T-helper 17 cell (primary cell): ENCODE measurements at regions not wholly inside any gene's neighbourhood (a gene's known extent, or its start where the extent isn't known, plus 50 kb on each side); places are given as distances from the start of the nearest gene placed in this dataset.

Experiments
- ATAC-seq: fragments of 150-1000 bp; cut with Tn5 transposase; 2 replicates; pipeline ENCODE4 v1.10.0; 2021; ENCODE audit warnings: mild to moderate bottlenecking, moderate library complexity
- DNase-seq, 3 donors: peaks; one replicate each; pipeline versions ENCODE4 v3.0.0 to v3.0.0-alpha.2; 2020 to 2021
- H3K9me3 ChIP-seq: one replicate; pipeline ENCODE4 v1.7.0; 2013; ENCODE audit warnings: low read length, mild to moderate bottlenecking; ENCODE audit not compliant: control insufficient read depth, poor library complexity, severe bottlenecking
- H3K27ac Mint-ChIP-seq: one replicate; pipeline ENCODE4 v1.8.0; 2022; ENCODE audit warnings: mild to moderate bottlenecking, moderate library complexity, mixed read lengths
- H3K27me3 Mint-ChIP-seq: one replicate; pipeline ENCODE4 v1.8.0; 2022; ENCODE audit warnings: mixed read lengths
- H3K36me3 Mint-ChIP-seq: one replicate; pipeline ENCODE4 v1.8.0; 2022; ENCODE audit warnings: low read depth, mixed read lengths
- H3K4me1 Mint-ChIP-seq: one replicate; pipeline ENCODE4 v1.8.0; 2022; ENCODE audit warnings: mild to moderate bottlenecking, mixed read lengths
- H3K4me3 Mint-ChIP-seq: one replicate; pipeline ENCODE4 v1.8.0; 2022; ENCODE audit warnings: mild to moderate bottlenecking, moderate library complexity, mixed read lengths

DNA sequence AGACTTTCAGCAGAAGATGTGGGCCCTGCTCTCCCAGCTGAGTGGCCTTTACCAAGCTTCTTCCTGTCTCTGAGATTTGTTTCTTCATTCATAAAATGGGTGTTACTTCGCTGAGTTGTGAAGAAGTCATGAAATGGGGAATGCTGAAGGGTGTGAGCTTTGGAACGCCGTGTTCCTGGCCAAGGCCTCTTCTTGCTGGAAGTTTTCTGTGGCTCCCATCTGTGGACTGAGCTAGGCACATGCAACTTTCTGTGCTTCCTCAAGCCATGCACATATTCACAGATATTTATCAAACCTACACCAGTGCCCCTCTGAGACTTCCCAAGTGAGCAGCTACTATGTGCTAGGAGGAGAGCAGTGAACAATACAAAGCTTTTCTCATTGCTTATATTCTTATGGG is 106.3 kb upstream of the JUN start:
- Mint-ChIP-seq H3K27ac (no peak overlapping the region), H3K4me1 (peaks cover 5% of the 10 kb centered on the region), H3K27me3 (no peaks in the 10 kb centered on the region), H3K36me3 (peaks cover 5% of the 10 kb centered on the region), H3K4me3 (no peak overlapping the region)
- DNase-seq (no peak), ATAC-seq (no peak)
- H3K9me3 ChIP-seq: no peaks in the 10 kb centered on the region

- ATAC-seq (no peak), DNase-seq (no peak)
- H3K27me3 Mint-ChIP-seq: no peaks in the 10 kb centered on the region
- H3K36me3 Mint-ChIP-seq: peaks cover 5% of the 10 kb centered on the region
- H3K9me3 ChIP-seq: no peaks in the 10 kb centered on the region
- no peak overlapping the region for H3K4me3 Mint-ChIP-seq
- H3K27ac Mint-ChIP-seq: no peak overlapping the region
- H3K4me1 Mint-ChIP-seq: peaks cover 3% of the 10 kb centered on the region
Measured at GRCh38 chr1:58890609-58891008, 106.8 kb upstream of the JUN start.

DNA sequence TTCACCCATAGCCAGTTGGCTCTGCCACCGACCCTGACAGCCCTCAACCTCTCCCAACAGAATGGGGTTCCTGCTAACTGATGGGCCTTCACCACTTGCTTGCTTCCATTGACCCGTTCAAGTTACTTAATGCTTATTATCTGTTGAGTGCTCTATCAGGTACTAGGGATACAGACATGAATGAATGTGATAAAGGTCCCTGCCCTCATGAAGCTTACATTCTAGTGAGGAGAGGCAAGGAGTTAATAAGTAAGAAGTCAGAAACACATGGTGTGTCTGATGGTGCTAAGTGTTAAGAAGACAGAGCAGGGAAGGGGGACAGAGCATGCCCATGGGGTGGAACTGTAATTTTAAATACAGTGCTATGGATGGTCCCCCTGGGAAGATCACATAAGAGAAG is 107.5 kb upstream of the JUN start:
- no peaks in the 10 kb centered on the region for H3K4me1 Mint-ChIP-seq
- no peak overlapping the region for H3K4me3 Mint-ChIP-seq
- H3K27ac Mint-ChIP-seq: no peak overlapping the region
- ATAC-seq (no peak), DNase-seq (no peak)
- no peaks in the 10 kb centered on the region for H3K27me3 Mint-ChIP-seq
- H3K9me3 ChIP-seq: no peaks in the 10 kb centered on the region
- H3K36me3 Mint-ChIP-seq: peaks cover 5% of the 10 kb centered on the region

- peaks cover 2% of the 10 kb centered on the region for H3K36me3 Mint-ChIP-seq
- no peak overlapping the region for H3K27ac Mint-ChIP-seq
- ATAC-seq: no peak
- no peaks in the 10 kb centered on the region for H3K9me3 ChIP-seq
- no peaks in the 10 kb centered on the region for H3K27me3 Mint-ChIP-seq
- no peak for DNase-seq
- H3K4me1 Mint-ChIP-seq: no peaks in the 10 kb centered on the region
- H3K4me3 Mint-ChIP-seq: no peak overlapping the region
Measured at GRCh38 chr1:58893257-58893869, 109.5 kb upstream of the JUN start.

- peaks cover 2% of the 10 kb centered on the region for H3K36me3 Mint-ChIP-seq
- no peaks in the 10 kb centered on the region for H3K9me3 ChIP-seq
- ATAC-seq (no peak), DNase-seq (no peak)
- no peaks in the 10 kb centered on the region for H3K27me3 Mint-ChIP-seq
- no peak overlapping the region for H3K27ac Mint-ChIP-seq
- no peaks in the 10 kb centered on the region for H3K4me1 Mint-ChIP-seq
- no peak overlapping the region for H3K4me3 Mint-ChIP-seq
Measured at GRCh38 chr1:58895082-58895481, 111.2 kb upstream of the JUN start.

GRCh38 chr1:58895559-58896145 is 111.8 kb upstream of the JUN start:
- no peak overlapping the region for H3K27ac Mint-ChIP-seq

DNA sequence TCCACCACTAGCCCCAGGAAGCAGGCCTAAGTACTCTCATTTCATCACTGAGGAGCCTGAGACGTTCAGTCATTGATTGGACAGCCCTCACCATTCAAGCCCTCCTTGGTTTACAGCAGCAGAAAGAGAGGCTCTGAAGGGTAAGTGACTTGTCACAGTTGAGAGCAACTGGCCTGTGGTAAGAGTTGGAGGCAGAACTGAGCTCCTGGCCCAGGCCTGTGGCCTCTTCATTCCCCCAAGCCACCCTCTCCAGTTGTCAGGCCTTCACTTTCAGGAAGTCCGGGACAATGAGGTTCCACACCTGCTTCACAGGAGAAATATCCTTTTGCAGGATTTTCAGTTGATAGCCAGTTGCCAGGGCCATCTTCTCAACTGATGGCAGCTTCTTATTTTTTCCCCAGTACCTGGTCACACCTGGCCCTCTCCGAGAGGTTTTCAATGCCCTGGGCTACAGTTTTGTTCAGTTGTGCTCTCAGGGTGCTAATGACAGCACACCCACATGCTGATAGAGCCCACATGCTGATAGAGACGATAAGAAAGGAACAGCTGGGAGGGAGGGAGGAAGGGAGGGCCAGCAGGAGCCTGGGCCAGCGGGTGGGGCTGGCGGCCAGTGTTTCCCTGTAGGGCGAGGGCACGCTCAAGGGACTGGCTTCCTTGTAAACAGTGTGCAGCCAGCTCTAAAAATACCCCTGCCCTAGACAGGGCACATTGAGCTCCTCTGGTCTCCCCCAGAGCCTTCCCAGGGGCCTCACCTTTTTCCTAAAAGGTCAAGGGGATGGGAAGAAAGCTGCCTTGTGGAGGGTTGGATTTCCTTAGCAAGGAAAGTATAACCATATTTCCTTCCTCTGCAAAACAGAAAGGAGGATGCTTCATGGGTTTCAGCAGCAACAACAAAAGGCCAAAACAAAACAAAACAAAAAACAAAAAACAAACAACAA is 112.7 kb upstream of the JUN start:
- no peaks in the 10 kb centered on the region for H3K27me3 Mint-ChIP-seq
- ATAC-seq (no peak), DNase-seq (no peak)
- H3K9me3 ChIP-seq: no peaks in the 10 kb centered on the region
- H3K36me3 Mint-ChIP-seq: peaks cover 2% of the 10 kb centered on the region
- H3K4me3 Mint-ChIP-seq: no peak overlapping the region
- no peaks in the 10 kb centered on the region for H3K4me1 Mint-ChIP-seq
- H3K27ac Mint-ChIP-seq: peak overlapping the region; percentile 45

More at GRCh38 chr1:58895559-58896145, 111.8 kb upstream of the JUN start:
- H3K4me1 Mint-ChIP-seq: no peaks in the 10 kb centered on the region
- peaks cover 2% of the 10 kb centered on the region for H3K36me3 Mint-ChIP-seq
- DNase-seq: no peak
- H3K27me3 Mint-ChIP-seq: no peaks in the 10 kb centered on the region
- no peak overlapping the region for H3K4me3 Mint-ChIP-seq
- no peak for ATAC-seq
- H3K9me3 ChIP-seq: no peaks in the 10 kb centered on the region

DNA sequence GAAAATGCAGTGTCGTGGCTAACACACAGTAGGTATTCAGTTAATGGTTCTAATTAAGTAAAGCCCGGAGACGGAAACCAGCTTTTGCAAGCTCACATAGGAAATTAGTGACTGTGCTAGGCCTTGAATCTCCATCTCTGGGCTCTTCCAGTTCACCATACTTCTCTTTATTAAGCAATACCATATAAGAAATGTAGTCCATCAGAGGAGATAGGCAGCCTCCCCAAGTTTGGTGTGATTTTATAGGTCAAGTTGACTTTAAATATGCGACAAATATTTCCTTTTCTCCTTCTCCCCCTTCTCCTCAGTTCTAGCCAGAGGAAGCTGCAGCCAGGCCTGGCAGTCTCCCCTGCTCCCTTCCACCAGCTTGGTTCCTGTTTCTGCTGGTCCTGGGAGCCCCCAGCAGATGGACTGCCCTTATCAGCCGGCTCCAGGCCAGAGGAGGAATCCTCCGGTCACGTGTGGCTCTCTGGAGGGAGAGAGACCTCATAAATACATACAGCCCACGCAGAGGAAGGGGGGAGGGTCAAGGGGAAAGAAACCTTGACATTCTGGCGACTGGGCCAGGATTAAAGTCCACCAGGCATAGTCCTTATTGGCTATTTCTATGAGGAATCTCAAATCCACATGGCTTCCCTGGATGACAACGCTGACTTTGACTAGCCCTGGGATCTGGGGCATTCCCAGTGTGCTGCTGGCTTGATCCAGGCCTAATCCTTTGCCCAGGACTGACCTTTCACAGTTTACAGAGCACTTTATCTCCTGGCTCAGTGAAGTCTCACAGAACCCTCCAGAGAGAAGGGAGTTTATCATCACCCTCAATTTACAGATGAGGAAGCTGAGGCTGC is 115.1 kb upstream of the JUN start:
- H3K4me1 Mint-ChIP-seq: peaks cover under 1% of the 10 kb centered on the region
- no peaks in the 10 kb centered on the region for H3K9me3 ChIP-seq
- DNase-seq (no peak), ATAC-seq (no peak)
- no peak overlapping the region for H3K27ac Mint-ChIP-seq
- no peak overlapping the region for H3K4me3 Mint-ChIP-seq
- no peaks in the 10 kb centered on the region for H3K36me3 Mint-ChIP-seq
- H3K27me3 Mint-ChIP-seq: no peaks in the 10 kb centered on the region

DNA sequence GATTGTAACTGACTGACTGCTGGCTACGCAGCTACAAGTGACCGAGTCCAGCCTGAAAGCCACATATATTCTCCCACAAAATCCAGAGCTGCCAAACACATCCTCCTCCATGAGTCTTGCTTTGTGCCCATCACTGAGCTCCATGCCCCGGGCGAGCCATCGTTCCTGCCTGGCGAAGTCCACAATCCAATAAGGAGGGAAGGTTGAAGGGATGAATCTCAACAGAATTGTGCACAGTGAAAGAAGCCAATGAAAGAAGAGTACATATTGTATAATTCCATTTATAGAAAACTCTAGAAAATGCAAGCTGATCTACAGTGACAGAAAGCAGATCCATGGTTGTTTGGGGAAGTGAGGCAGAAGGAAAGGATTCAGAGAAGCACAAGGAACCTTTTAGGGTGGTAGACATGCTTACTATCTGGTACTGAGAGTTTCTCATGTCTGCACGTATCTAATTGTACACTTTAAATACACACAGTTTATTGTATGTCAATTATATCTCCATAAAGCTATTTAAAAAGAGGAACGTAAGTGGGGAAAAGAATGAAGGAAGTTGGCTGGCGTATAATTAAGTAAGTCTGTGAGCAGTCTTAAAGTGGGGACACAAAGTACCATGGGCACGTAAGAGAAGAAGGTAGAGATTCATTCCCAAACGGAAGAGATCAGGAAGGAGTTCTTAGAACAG is 115.9 kb upstream of the JUN start:
- no peak for ATAC-seq
- H3K4me3 Mint-ChIP-seq: no peak overlapping the region
- no peak for DNase-seq
- no peak overlapping the region for H3K27ac Mint-ChIP-seq
- H3K36me3 Mint-ChIP-seq: no peaks in the 10 kb centered on the region
- H3K9me3 ChIP-seq: no peaks in the 10 kb centered on the region
- peaks cover 4% of the 10 kb centered on the region for H3K4me1 Mint-ChIP-seq
- H3K27me3 Mint-ChIP-seq: no peaks in the 10 kb centered on the region

- Mint-ChIP-seq H3K36me3 (no peaks in the 10 kb centered on the region), H3K27ac (no peak overlapping the region), H3K4me1 (peaks cover 8% of the 10 kb centered on the region), H3K4me3 (no peak overlapping the region), H3K27me3 (no peaks in the 10 kb centered on the region)
- DNase-seq: no peak
- H3K9me3 ChIP-seq: no peaks in the 10 kb centered on the region
- ATAC-seq: no peak
Measured at GRCh38 chr1:58900396-58900795, 116.5 kb upstream of the JUN start.

- Mint-ChIP-seq H3K27ac (no peak overlapping the region), H3K36me3 (no peaks in the 10 kb centered on the region), H3K4me3 (no peak overlapping the region), H3K4me1 (peaks cover 8% of the 10 kb centered on the region), H3K27me3 (no peaks in the 10 kb centered on the region)
- ATAC-seq (no peak), DNase-seq (no peak)
- H3K9me3 ChIP-seq: no peaks in the 10 kb centered on the region
Measured at GRCh38 chr1:58901008-58901407, 117.2 kb upstream of the JUN start.

- H3K27ac Mint-ChIP-seq: no peak overlapping the region
- no peak for ATAC-seq
- peaks cover 8% of the 10 kb centered on the region for H3K4me1 Mint-ChIP-seq
- no peaks in the 10 kb centered on the region for H3K9me3 ChIP-seq
- no peaks in the 10 kb centered on the region for H3K36me3 Mint-ChIP-seq
- H3K4me3 Mint-ChIP-seq: peak overlapping the region; percentile 91
- H3K27me3 Mint-ChIP-seq: no peaks in the 10 kb centered on the region
- no peak for DNase-seq
Measured at GRCh38 chr1:58902830-58903513, 119.1 kb upstream of the JUN start.
